AG09309 (cell line): ENCODE measurements at regions not wholly inside any gene's neighbourhood (a gene's known extent, or its start where the extent isn't known, plus 50 kb on each side); places are given as distances from the start of the nearest gene placed in this dataset.

Experiments used
- DNase-seq: peaks from one replicate; pipeline ENCODE4 v3.0.0-alpha.2; 2010; ENCODE audit warnings: low read depth
- H3K4me3 ChIP-seq: 2 replicates; pipeline ENCODE4 v1.5.1; 2011; ENCODE audit warnings: mild to moderate bottlenecking, low read depth, low read length, moderate library complexity; ENCODE audit not compliant: control insufficient read depth
- CTCF ChIP-seq: IDR thresholded peaks from 2 replicates; pipeline ENCODE4 v1.5.1; 2011; ENCODE audit warnings: mild to moderate bottlenecking, low read depth, low read length, inconsistent platforms; ENCODE audit not compliant: insufficient read depth, control insufficient read depth; ENCODE audit errors: missing control alignments

GRCh38 chr16:87219287-87219909 is 97.8 kb downstream of the C16orf95 start:
- DNase-seq: no peak
- no peak for TF ChIP-seq CTCF
- no peak overlapping the region for H3K4me3 ChIP-seq

DNA sequence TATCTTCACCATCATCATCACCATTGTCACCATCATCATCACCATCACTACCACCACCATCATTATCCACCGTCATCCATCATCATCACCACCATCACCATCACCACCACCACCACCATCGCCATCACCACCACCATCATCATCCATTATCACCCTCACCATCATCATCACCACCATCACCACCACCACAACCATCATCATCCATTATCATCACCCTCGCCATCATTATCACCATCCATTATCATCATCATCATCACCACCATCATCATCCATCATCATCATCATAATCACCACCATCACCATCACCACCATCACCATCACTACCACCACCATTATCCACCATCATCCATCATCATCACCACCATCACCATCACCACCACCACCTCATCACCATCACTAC is 95.6 kb downstream of the C16orf95 start:
- no peak for DNase-seq
- no peak overlapping the region for H3K4me3 ChIP-seq
- no peak for TF ChIP-seq CTCF

DNA sequence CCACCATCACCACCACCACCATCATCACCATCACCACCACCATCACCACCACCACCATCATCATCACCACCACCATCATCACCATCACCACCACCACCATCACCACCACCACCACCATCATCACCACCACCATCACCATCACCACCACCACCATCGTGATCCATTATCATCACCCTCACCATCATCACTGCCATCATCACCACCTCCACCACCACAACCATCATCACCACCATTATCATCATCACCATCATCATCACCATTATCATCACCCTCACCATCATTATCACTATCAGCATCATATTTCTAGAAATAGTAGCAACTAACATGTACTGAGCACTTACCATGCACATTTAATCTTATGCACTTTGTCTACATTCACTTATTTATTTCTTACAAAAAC is 94.9 kb downstream of the C16orf95 start:
- DNase-seq: no peak
- no peak overlapping the region for H3K4me3 ChIP-seq
- TF ChIP-seq CTCF: no peak

- TF ChIP-seq CTCF: no peak
- H3K4me3 ChIP-seq: no peak overlapping the region
- no peak for DNase-seq
Measured at GRCh38 chr16:87223656-87224248, 93.4 kb downstream of the C16orf95 start.

DNA sequence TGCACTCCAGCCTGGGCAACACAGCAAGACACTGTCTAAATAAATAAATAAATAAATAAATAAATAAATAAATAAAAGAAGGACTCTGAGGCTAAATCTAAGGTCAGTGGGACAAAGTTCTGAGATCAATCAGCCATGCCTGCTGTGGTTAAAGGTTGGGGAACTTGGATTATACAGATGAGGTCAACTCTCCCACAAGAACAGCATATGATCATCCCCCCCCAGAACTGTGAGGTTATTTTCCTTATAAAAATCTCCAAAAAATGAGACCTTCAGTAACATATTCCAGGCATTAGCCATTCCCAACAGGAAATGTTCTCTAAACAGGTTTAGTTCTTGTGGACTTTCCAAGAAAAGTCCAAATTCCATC is 90.3 kb downstream of the C16orf95 start:
- no peak for DNase-seq
- no peak overlapping the region for H3K4me3 ChIP-seq
- no peak for TF ChIP-seq CTCF

DNA sequence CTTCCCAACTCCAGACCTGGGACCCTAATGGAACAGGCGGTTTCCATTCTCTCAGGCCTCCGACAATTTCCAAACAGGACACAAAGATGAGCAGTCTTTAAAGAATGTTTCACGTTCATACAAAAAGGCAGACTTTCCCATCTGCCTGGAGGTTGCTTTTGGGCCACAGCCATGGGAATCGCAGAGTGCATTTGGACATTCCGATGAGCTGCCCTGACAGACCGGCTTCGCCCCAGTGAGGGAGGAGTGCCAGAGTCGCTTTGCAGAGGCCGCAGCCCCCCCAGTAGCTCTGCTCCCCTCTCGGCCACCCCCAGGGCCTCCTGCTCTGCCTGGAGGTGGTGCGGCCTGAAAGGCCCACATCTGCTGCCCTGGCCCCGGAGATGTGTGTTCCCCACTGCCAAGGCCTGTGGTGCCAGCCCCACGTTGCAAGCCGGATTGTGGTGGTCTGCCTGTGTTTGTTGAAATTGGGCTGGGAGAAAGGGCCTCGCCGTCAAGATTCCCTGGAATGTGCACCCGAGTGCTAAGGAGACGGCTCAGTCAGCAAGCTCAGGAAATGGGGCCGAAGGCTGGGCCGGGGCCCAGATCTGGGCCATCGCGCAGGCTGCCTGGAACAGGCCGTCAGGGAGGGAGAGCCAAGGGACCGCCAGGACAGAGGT is 89.8 kb downstream of the C16orf95 start:
- DNase-seq: no peak
- H3K4me3 ChIP-seq: no peak overlapping the region
- no peak for TF ChIP-seq CTCF
